PFSK-1 (cell line): ENCODE measurements at regions not wholly inside any gene's neighbourhood (a gene's known extent, or its start where the extent isn't known, plus 50 kb on each side); places are given as distances from the start of the nearest gene placed in this dataset.

Experiments used
- SIN3A ChIP-seq: IDR thresholded peaks from 2 replicates; pipeline ENCODE4 v1.6.1; 2012; ENCODE audit warnings: mild to moderate bottlenecking, low read length, moderate library complexity, borderline replicate concordance; ENCODE audit not compliant: insufficient read depth
- TAF1 ChIP-seq: IDR thresholded peaks from 2 replicates; pipeline ENCODE4 v1.6.1; 2012; ENCODE audit warnings: low read length, control low read depth, borderline replicate concordance; ENCODE audit not compliant: insufficient read depth

DNA sequence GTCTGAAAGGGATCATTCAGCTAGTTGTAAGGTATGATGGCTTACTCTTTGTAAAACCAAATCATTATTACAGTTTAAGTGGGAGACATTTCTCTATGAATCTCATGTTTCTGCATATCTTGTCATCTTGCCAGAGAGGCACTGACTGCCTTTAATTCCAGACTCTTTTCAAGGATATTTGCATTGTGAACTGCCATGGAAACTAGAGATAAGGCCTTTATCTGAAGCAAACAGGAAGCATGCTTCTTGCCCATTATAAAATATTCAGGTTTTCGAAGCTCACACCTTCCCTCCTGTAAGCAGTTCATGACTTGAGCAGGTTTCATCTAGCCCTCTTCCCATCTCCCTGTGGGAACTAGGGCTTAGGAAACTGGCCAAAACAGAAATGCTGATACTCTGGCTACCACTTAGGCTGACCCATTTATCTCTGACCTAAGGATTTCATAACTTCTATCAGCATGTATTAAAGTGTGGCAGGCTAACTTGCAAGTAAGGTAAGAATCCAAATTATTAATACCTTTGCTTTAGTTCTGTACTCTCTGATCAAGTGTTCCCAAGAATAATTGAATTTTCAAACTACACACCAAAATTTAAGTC is 326.6 kb upstream of the ALCAM start:
- TF ChIP-seq SIN3A = no peak
- TF ChIP-seq TAF1 = no peak
